A673 (cell line): ENCODE measurements at regions not wholly inside any gene's neighbourhood (a gene's known extent, or its start where the extent isn't known, plus 50 kb on each side); places are given as distances from the start of the nearest gene placed in this dataset.

ENCODE experiments used
- BruUV-seq: library from RNA; stranded (reverse); fragments of 400-500 nt; replicated peaks from 2 replicates; lab custom pipeline; 2021; lab: Mats Ljungman, UMichigan
- CTCF ChIA-PET: fragments of 300-600 bp; sonication (Branson Sonifier 250); formaldehyde crosslinking; loops from one replicate; lab custom pipeline; 2022; ENCODE audit warnings: antibody characterized with exemption; lab: Charles Lee
- POLR2A ChIA-PET: fragments of 300-600 bp; sonication (Branson Sonifier 250); formaldehyde crosslinking; loops from one replicate; lab custom pipeline; 2022; ENCODE audit warnings: antibody characterized with exemption; ENCODE audit not compliant: low non-redundant PET; lab: Charles Lee
- DNase-seq: peaks from one replicate; pipeline ENCODE4 v3.0.0-alpha.2; 2015; ENCODE audit warnings: low spot score
- H3K27ac ChIP-seq: fragments of 200-600 bp; sonication (generic); 2 replicates; pipeline ENCODE4 v1.5.1; 2016; ENCODE audit warnings: mixed run types, low read depth, mild to moderate bottlenecking, mixed read lengths, antibody characterized with exemption, low read length; ENCODE audit not compliant: poor library complexity, severe bottlenecking
- H3K27me3 ChIP-seq: fragments of 200-600 bp; sonication (generic); replicated peaks from 2 replicates; pipeline ENCODE4 v1.6.1; 2017; ENCODE audit warnings: mixed run types, low read depth, mild to moderate bottlenecking, mixed read lengths, antibody characterized with exemption, low read length; ENCODE audit not compliant: insufficient read depth, poor library complexity
- H3K36me3 ChIP-seq: fragments of 200-600 bp; sonication (generic); 2 replicates; pipeline ENCODE4 v1.6.1; 2016; ENCODE audit warnings: mixed run types, mild to moderate bottlenecking, mixed read lengths, antibody characterized with exemption, low read length; ENCODE audit not compliant: insufficient read depth, poor library complexity, severe bottlenecking
- H3K4me1 ChIP-seq: fragments of 200-600 bp; sonication (generic); 2 replicates; pipeline ENCODE4 v1.6.1; 2017; ENCODE audit warnings: mixed run types, mild to moderate bottlenecking, mixed read lengths, antibody characterized with exemption, low read length; ENCODE audit not compliant: insufficient read depth, poor library complexity, severe bottlenecking
- H3K4me3 ChIP-seq: fragments of 200-600 bp; sonication (generic); 2 replicates; pipeline ENCODE4 v1.5.1; 2016; ENCODE audit warnings: low read depth, mixed run types, mild to moderate bottlenecking, mixed read lengths, low read length; ENCODE audit not compliant: poor library complexity, severe bottlenecking
- H3K9me3 ChIP-seq: fragments of 200-600 bp; sonication (generic); 2 replicates; pipeline ENCODE4 v1.6.1; 2016; ENCODE audit warnings: mixed run types, low read depth, mild to moderate bottlenecking, mixed read lengths, antibody characterized with exemption, low read length; ENCODE audit not compliant: poor library complexity, severe bottlenecking
- CTCF ChIP-seq: fragments of 300-800, 200-600 bp; sonication (generic); conservative IDR thresholded peaks from 2 replicates; pipeline ENCODE4 v1.5.1; 2017; ENCODE audit warnings: low read depth, mild to moderate bottlenecking, antibody characterized with exemption, low read length, moderate library complexity, mixed read lengths
- EZH2 ChIP-seq: fragments of 200-600 bp; sonication (generic); IDR thresholded peaks from 2 replicates; pipeline ENCODE4 v1.6.1; 2017; ENCODE audit warnings: borderline replicate concordance, low read depth, mild to moderate bottlenecking, mixed read lengths, antibody characterized with exemption, low read length; ENCODE audit not compliant: poor library complexity, severe bottlenecking
- intact Hi-C: fragments of 100-400 bp; cut with micrococcal nuclease; formaldehyde crosslinking; loops from one replicate; pipeline ENCODE4 v1.10.0; 2022; ENCODE audit not compliant: unreplicated experiment

- BruUV-seq: no TSS peak
- no peaks in the 10 kb centered on the region for H3K9me3 ChIP-seq
- H3K27me3 ChIP-seq: no peaks in the 10 kb centered on the region
- H3K4me3 ChIP-seq: no peak overlapping the region
- POLR2A ChIA-PET: no interaction called here
- no peak for TF ChIP-seq CTCF
- no peak for TF ChIP-seq EZH2
- no peak overlapping the region for H3K27ac ChIP-seq
- intact Hi-C loops: no loop called here
- CTCF ChIA-PET: no interaction called here
- no peaks in the 10 kb centered on the region for H3K4me1 ChIP-seq
- DNase-seq: no peak
- no peaks in the 10 kb centered on the region for H3K36me3 ChIP-seq
These were observed 106.9 kb upstream of the SEMA6A start for GRCh38 chr5:116681334-116682013.

GRCh38 chr5:116675626-116675910 lies 100.9 kb upstream of the SEMA6A start:
- no peak for DNase-seq
- no peaks in the 10 kb centered on the region for H3K9me3 ChIP-seq
- H3K4me1 ChIP-seq: no peaks in the 10 kb centered on the region
- intact Hi-C loops: no loop called here
- ChIA-PET POLR2A (no interaction called here), CTCF (no interaction called here)
- TF ChIP-seq CTCF (no peak), EZH2 (no peak)
- no peaks in the 10 kb centered on the region for H3K27me3 ChIP-seq
- H3K27ac ChIP-seq: no peak overlapping the region
- H3K4me3 ChIP-seq: no peak overlapping the region
- BruUV-seq: no TSS peak
- no peaks in the 10 kb centered on the region for H3K36me3 ChIP-seq

GRCh38 chr5:116674881-116675625 lies 100.4 kb upstream of the SEMA6A start:
- Histone ChIP-seq H3K27me3 (no peaks in the 10 kb centered on the region), H3K9me3 (no peaks in the 10 kb centered on the region), H3K36me3 (no peaks in the 10 kb centered on the region), H3K4me1 (no peaks in the 10 kb centered on the region), H3K27ac (no peak overlapping the region), H3K4me3 (no peak overlapping the region)
- ChIA-PET POLR2A (no interaction called here), CTCF (no interaction called here)
- BruUV-seq: no TSS peak
- DNase-seq: no peak
- TF ChIP-seq CTCF (no peak), EZH2 (no peak)
- intact Hi-C loops: no loop called here
